Hepatocyte (in vitro differentiated cells): ENCODE measurements at regions not wholly inside any gene's neighbourhood (a gene's known extent, or its start where the extent isn't known, plus 50 kb on each side); places are given as distances from the start of the nearest gene placed in this dataset.
"Not testable (repeated sequence)": the region's sequence is repeated elsewhere in the genome, so short reads cannot be mapped to it uniquely, and the experiment has no call there.

Source experiments
- DNase-seq: peaks from one replicate; pipeline ENCODE4 v3.0.0-alpha.2; 2016; ENCODE audit warnings: low spot score
- H2AFZ ChIP-seq: fragments of 200-600 bp; sonication (generic); 2 replicates; pipeline ENCODE4 v1.6.0; 2016; ENCODE audit warnings: antibody characterized with exemption, mild to moderate bottlenecking
- H3K27ac ChIP-seq: fragments of 200-600 bp; sonication (generic); 2 replicates; pipeline ENCODE4 v1.5.1; 2016; ENCODE audit warnings: mild to moderate bottlenecking
- H3K27me3 ChIP-seq: fragments of 200-600 bp; sonication (generic); 2 replicates; pipeline ENCODE4 v1.6.1; 2016
- H3K36me3 ChIP-seq: fragments of 200-600 bp; sonication (generic); replicated peaks from 2 replicates; pipeline ENCODE4 v1.5.1; 2016; ENCODE audit warnings: low read depth; ENCODE audit not compliant: insufficient read depth
- H3K4me1 ChIP-seq: fragments of 200-600 bp; sonication (generic); 2 replicates; pipeline ENCODE4 v1.5.1; 2016; ENCODE audit warnings: mild to moderate bottlenecking, moderate library complexity; ENCODE audit not compliant: insufficient read depth
- H3K4me2 ChIP-seq: fragments of 200-600 bp; sonication (generic); 2 replicates; pipeline ENCODE4 v1.6.0; 2016
- H3K4me3 ChIP-seq: fragments of 200-600 bp; sonication (generic); 2 replicates; pipeline ENCODE4 v1.5.1; 2016; ENCODE audit warnings: mild to moderate bottlenecking
- H3K79me2 ChIP-seq: fragments of 200-600 bp; sonication (generic); 2 replicates; pipeline ENCODE4 v1.6.0; 2017; ENCODE audit warnings: mild to moderate bottlenecking
- H3K9me2 ChIP-seq: fragments of 200-600 bp; sonication (generic); replicated peaks from 2 replicates; pipeline ENCODE4 v1.6.0; 2017; ENCODE audit warnings: mild to moderate bottlenecking; ENCODE audit not compliant: insufficient read depth
- H3K9me3 ChIP-seq: fragments of 200-600 bp; sonication (generic); 2 replicates; pipeline ENCODE4 v1.5.1; 2016; ENCODE audit warnings: low read depth, mild to moderate bottlenecking
- H4K20me1 ChIP-seq: fragments of 200-600 bp; sonication (generic); 2 replicates; pipeline ENCODE4 v1.6.0; 2016; ENCODE audit warnings: mild to moderate bottlenecking; ENCODE audit not compliant: insufficient read depth, poor library complexity, severe bottlenecking
- EZH2 ChIP-seq: fragments of 200-600 bp; sonication (generic); IDR thresholded peaks from 2 replicates; pipeline ENCODE4 v1.6.1; 2016; ENCODE audit warnings: antibody characterized with exemption, mild to moderate bottlenecking, borderline replicate concordance
- EZH2phosphoT487 ChIP-seq: fragments of 200-600 bp; sonication (generic); IDR thresholded peaks from one replicate; pipeline ENCODE4 v1.6.1; 2018; ENCODE audit warnings: antibody characterized with exemption, mild to moderate bottlenecking, low read depth, moderate library complexity; ENCODE audit not compliant: unreplicated experiment, severe bottlenecking
- WGBS: methylation state at CpG from one replicate; pipeline ENCODE4 v1.1.6; 2016; ENCODE audit warnings: low lambda C conversion rate; ENCODE audit errors: missing lambda C conversion rate; 5-methylcytosine and 5-hydroxymethylcytosine counted together
- TF ChIP-seq, protein P1 (sequence below): fragments of 200-600 bp; sonication (generic); IDR thresholded peaks from 2 replicates; pipeline ENCODE4 v1.5.1; 2016; ENCODE audit warnings: antibody characterized with exemption, mild to moderate bottlenecking; ENCODE audit not compliant: poor library complexity

DNA sequence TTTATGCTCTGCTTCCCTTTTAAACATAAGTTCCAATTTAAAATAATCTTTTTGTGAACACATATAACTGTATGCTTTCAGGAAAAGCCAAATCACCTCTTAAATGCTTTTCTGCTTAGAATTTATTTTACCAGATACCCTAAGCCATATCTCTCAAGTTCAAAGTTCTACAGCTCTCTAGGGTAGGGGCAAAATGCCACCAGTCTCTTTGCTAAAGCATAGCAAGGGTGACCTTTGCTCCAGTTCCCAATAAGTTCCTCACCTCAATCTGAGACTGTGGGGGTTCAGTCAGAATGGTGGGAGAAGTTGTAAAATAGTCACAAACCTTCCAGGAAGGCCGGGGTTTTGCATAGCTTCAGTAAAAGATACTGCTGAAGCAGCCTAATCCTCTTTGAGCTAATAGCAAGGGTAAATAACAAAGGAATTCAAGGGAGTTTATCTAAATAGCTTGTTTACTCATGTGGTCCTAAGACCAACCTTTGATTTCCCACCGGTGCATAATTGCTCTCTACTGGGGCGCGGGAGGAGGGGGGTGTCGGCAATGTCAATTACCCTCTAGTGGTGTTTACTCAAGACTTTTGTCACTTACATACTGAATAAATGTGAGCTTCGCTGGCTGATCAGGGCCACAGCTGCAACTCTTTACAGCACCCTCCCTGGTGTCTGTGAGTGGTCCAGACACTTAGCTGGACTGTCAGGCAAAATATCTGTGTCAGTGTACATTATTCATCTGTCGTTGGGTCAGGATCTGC, 1376.2 kb downstream of the NCAM2 start:
- Histone ChIP-seq H3K4me1 (peaks cover 16% of the 10 kb centered on the region), H3K9me3 (no peaks in the 10 kb centered on the region), H4K20me1 (no peaks in the 10 kb centered on the region), H3K36me3 (no peaks in the 10 kb centered on the region), H3K27ac (peak overlapping the region; percentile 70), H3K79me2 (no peaks in the 10 kb centered on the region), H3K27me3 (no peaks in the 10 kb centered on the region), H3K4me3 (no peak overlapping the region), H2AFZ (peak overlapping the region; percentile 1), H3K4me2 (peak overlapping the region; percentile 32), H3K9me2 (no peaks in the 10 kb centered on the region)
- DNase-seq, result peak; percentile 68
- TF ChIP-seq EZH2phosphoT487 (no peak), EZH2 (no peak)
- TF ChIP-seq, protein P1, sequence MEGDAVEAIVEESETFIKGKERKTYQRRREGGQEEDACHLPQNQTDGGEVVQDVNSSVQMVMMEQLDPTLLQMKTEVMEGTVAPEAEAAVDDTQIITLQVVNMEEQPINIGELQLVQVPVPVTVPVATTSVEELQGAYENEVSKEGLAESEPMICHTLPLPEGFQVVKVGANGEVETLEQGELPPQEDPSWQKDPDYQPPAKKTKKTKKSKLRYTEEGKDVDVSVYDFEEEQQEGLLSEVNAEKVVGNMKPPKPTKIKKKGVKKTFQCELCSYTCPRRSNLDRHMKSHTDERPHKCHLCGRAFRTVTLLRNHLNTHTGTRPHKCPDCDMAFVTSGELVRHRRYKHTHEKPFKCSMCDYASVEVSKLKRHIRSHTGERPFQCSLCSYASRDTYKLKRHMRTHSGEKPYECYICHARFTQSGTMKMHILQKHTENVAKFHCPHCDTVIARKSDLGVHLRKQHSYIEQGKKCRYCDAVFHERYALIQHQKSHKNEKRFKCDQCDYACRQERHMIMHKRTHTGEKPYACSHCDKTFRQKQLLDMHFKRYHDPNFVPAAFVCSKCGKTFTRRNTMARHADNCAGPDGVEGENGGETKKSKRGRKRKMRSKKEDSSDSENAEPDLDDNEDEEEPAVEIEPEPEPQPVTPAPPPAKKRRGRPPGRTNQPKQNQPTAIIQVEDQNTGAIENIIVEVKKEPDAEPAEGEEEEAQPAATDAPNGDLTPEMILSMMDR, result no peak
- WGBS, result 3% methylated on average over 7 of the region's 7 CpGs

DNA sequence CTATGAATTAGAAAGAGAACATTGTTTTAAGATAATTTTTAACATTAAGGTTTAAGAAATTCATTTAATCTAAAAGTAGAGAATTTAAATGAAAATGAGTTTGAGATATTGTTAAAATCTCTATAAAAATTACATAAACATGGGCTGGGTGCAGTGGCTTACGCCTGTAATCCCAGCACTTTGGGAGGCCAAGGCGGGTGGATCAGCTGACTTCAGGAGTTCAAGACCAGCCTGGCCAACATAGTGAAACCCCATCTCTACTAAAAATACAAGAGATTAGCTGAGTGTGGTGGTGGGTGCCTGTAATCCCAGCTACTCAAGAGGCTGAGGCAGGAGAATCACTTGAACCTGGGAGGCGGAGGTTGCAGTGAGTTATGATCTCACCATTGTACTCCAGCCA, 1379.6 kb downstream of the NCAM2 start:
- not testable (repeated sequence) for H2AFZ ChIP-seq, H3K4me2 ChIP-seq, H4K20me1 ChIP-seq, H3K4me3 ChIP-seq, H3K36me3 ChIP-seq, H3K27ac ChIP-seq, DNase-seq, H3K9me2 ChIP-seq, H3K27me3 ChIP-seq, H3K9me3 ChIP-seq, H3K79me2 ChIP-seq
- H3K4me1 ChIP-seq, result peaks cover 21% of the 10 kb centered on the region
- 97% methylated on average over 3 of the region's 3 CpGs for WGBS

DNA sequence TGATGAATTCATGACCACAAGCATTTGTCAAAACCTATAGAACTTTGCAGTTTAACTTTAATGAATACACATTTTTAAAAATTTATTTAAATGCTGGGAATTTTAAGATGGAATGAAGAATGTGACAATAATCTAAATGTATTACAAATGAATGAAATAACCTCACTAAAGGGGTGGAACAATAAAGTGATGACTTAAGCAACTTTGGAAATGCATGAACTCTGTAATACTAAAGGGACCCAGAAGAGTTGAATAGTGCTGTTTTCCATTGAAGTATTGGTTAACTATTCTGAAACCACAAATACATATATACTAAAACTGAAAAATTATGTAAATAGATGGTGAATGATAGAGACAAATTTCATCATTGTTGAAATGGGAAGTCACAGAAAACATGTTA, 1395.1 kb downstream of the NCAM2 start:
- TF ChIP-seq EZH2phosphoT487, result no peak
- TF ChIP-seq EZH2, result no peak
- TF ChIP-seq, protein P1, result no peak

DNA sequence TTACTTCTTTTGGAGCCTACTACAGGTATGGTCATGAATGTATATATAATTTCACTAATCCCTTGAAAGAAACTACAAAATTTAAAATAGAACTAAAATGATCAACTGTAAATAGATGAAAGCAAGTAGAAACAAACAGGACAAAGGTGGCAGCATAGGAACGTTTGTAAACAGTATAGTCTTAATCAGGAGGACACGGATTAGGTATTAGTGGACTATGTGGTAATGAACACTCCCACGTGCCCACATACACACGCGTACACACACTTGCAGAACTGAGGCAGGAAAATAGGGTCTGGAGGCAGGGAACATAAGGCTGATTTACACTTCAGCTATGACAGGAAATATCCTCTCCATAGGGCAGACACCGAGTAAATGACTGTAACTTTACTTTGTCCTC, 1397.8 kb downstream of the NCAM2 start:
- Histone ChIP-seq H3K27ac (no peak overlapping the region), H3K9me2 (no peaks in the 10 kb centered on the region), H3K36me3 (no peaks in the 10 kb centered on the region), H3K4me2 (no peak overlapping the region), H3K4me1 (peaks cover 5% of the 10 kb centered on the region), H2AFZ (no peak overlapping the region), H3K9me3 (no peaks in the 10 kb centered on the region), H3K27me3 (no peaks in the 10 kb centered on the region), H4K20me1 (no peaks in the 10 kb centered on the region), H3K79me2 (no peaks in the 10 kb centered on the region), H3K4me3 (no peak overlapping the region)
- TF ChIP-seq EZH2phosphoT487 (no peak), EZH2 (no peak)
- TF ChIP-seq, protein P1, result no peak
- WGBS, result 95% methylated on average over 6 of the region's 6 CpGs
- DNase-seq, result no peak

More for the DNA sequence above, 1395.1 kb downstream of the NCAM2 start:
- H3K9me2 ChIP-seq, result no peaks in the 10 kb centered on the region
- no peak overlapping the region for H3K4me3 ChIP-seq
- H3K4me1 ChIP-seq, result no peaks in the 10 kb centered on the region
- no peak for DNase-seq
- H3K36me3 ChIP-seq, result no peaks in the 10 kb centered on the region
- H3K9me3 ChIP-seq, result no peaks in the 10 kb centered on the region
- no peaks in the 10 kb centered on the region for H3K27me3 ChIP-seq
- no peaks in the 10 kb centered on the region for H3K79me2 ChIP-seq
- H3K4me2 ChIP-seq, result no peak overlapping the region
- no peaks in the 10 kb centered on the region for H4K20me1 ChIP-seq
- H2AFZ ChIP-seq, result no peak overlapping the region
- no peak overlapping the region for H3K27ac ChIP-seq
